ENCODE measurements at regions not wholly inside any gene's neighbourhood (a gene's known extent, or its start where the extent isn't known, plus 50 kb on each side); places are given as distances from the start of the nearest gene placed in this dataset.
"Not testable (repeated sequence)": the region's sequence is repeated elsewhere in the genome, so short reads cannot be mapped to it uniquely, and the experiment has no call there.

DNA sequence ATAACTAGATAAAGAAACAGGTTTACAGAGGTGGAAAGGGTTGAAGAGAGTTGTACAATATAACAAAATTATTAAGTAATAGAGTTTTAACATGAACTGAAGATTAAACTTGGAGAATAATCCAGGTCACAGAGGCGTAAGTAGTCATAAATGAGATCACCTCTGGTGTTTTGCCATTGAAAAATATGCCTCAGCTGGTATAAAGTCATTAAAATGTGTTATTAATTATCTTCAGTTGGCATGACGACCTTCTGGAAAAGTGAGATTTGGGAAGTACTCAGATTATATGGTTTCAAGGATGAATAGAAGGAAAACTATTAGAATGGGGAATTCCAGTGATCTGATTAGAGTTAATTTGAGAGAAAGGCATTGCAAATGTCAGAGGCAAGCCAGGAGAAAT is 237.5 kb upstream of the ANXA10 start:
- DNase-seq, result no peak

DNA sequence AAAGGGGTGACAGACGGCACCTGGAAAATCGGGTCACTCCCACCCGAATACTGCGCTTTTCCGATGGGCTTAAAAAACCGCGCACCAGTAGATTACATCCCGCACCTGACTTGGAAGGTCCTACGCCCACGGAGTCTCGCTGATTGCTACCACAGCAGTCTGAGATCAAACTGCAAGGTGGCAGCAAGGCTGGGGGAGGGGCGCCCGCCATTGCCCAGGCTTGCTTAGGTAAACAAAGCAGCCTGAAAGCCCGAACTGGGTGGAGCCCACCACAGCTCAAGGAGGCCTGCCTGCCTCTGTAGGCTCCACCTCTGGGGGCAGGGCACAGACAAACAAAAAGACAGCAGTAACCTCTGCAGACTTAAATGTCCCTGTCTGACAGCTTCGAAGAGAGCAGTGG is 234.2 kb upstream of the ANXA10 start:
- DNase-seq, result not testable (repeated sequence)

DNA sequence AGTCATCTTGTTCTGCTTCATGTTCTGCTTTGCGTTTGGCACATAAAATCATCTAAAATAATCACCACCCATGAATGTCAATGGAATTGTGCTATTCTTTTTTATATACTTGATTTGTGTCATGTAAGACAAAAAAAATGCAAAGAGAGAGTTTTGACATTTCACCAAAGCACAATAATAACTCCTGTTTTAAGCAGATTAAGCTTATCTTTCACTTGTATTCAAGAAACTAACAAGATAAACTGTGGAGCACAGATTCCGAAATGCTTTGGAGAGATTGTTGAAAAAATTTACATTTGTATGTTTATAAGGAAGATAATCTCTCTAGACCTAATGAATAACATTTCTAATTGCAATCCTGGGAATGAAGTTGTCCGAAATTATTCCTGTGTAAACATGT is 225.1 kb upstream of the ANXA10 start:
- DNase-seq, result no peak

DNA sequence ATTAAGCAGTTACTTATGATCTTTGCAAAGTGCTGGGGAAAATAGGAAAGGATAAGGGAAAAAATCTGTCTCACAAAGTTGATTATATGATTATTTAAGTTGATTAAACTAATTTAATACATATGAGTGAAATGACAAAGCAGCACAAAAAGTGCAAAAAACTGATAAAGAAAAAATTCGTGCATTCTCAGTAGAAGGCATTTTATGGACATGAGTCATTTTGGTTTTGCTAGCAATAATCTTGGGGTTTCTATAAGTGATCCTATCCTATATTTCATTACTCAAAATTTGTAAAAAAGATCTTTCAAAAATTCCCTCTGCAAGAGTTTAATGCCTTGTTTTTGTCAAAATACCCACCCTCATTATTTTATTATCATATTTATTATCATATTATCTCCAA is 224.2 kb upstream of the ANXA10 start:
- no peak for DNase-seq

DNA sequence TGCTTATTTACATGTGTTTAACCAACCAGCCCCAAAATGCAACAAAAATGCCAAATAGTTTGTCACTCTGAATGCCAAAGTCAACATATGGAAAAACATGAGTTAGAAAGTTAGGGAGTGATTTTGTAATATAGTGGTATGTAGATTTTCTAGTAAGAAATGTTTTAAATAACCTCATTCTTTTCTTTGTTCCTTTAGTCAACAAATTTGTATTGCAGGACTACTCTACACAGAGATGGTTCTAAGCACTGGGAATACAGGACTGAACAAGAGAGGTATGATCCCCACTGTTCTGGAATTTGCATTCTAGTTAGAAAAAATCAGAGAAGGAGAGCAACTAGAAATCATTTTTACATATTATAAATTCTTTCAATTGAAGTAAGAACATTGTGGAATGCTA is 218.8 kb upstream of the ANXA10 start:
- no peak for DNase-seq

DNA sequence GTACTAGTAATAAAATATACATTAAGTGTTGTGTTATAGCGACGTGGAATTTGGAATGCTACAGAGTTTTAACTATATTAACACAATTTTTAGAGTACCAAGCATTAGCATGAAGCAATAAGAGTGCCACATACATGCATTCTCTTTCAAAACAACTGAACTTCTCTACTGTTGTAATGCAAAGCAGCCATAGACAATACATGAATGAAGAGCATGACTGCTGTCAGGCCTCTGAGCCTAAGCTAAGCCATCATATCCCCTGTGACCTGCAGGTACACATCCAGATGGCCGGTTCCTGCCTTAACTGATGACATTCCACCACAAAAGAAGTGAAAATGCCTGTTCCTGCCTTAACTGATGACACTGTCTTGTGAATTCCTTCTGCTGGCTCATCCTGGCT is 216.2 kb upstream of the ANXA10 start:
- not testable (repeated sequence) for DNase-seq

DNA sequence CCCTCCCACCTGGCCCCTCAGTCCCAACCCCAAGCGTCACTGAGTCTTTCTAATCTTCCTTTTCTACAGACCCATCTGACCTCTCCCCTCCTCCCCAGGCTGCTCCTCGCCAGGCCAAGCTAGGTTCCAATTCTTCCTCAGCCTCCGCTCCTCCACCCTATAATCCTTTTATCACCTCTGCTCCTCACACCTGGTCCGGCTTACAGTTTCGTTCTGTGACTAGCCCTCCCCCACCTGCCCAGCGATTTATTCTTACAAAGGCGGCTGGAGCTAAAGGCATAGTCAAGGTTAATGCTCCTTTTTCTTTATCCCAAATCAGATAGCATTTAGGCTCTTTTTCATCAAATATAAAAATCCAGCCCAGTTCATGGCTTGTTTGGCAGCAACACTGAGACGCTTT is 214.5 kb upstream of the ANXA10 start:
- not testable (repeated sequence) for DNase-seq

DNA sequence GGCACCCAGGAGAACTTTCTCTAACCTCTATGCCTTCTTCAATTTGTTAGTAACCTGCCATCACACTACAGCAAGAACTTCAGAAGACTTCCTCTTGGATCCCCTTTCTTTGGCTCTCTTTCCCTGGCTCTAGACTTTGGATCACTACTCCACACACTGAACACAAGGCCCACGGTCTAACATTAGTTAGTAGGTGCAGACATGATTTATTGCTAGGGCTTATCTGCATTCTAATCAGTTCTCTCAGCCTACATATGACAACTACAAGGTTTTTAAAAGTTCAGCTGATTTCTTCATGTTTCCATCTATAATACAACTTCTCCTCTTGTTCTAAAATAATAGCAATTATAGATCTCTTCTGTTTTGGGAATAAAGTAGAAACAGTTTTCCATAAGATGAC is 209.1 kb upstream of the ANXA10 start:
- DNase-seq, result no peak

DNA sequence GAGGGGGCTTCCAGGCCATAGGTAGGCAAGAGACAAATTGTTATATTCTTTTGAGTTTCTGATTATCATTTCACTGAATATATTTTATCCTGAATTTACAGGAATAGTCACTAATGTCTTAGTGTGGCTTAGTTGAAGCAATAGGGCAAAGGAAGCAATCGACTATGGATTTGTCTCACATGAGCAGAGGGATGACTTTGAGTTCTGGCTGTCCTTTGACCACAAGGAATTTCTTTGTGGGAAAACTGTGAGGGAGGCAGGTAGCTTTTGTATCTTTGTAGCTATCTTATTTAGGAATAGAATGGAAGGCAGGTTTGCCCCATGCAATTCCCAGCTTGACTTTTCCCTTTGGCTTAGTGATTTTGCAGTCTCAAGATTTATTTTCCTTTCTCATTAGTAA is 207.3 kb upstream of the ANXA10 start:
- no peak for DNase-seq

DNA sequence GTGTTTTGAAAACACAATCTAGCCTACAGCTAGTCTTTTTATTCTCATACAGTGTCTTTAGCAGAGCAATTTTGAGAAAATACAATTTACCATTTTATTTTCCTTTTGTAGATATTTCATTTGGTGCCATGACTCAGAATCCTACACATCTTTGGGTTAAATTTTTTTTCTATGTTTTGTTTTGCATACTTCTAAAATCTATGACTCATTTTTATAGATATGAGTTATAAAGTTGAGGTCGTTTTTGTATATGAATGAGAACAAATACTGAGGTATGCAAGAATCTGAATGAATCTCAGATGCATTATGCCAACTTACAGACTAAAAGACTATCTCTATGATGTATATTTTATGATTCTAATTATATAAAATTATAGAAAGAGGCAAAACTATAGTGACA is 206.5 kb upstream of the ANXA10 start:
- DNase-seq, result no peak

DNA sequence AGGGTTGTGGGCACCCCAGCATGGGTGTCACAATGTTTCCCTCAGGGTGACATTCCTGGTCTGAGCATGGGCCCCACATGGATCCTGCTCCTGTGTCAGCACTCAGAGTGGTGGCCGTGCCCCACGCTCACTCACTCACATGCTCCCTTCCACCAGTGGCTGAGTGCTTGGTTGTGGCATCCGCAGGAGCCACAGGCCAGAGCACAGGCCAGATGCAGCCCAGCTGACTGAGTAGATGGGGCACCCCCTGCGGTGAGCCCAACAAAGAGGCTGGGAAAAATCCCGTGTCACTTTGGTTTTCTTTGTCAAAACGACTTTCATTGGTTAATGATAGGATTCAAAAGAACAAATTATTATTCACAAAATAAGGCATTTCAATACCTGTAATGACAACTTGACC is 204.6 kb upstream of the ANXA10 start:
- no peak for DNase-seq

DNA sequence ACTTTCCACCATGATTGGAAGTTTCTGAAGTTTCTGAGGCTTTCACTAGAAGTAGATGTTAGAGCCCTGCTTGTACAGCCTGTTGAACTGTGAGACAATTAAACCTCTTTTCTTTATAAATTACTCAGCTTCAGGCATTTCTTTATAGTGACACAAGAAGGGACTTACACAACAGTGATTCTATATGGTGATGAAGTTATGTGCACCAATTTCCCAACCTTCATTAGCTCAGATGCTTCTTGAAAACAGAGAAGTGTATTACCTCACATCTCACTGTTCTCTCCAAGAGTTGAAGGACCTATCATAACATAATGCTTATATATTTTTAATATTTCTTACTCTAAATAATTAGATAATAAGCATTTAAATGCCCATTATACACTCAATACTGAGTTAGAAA is 202.1 kb upstream of the ANXA10 start:
- no peak for DNase-seq

DNA sequence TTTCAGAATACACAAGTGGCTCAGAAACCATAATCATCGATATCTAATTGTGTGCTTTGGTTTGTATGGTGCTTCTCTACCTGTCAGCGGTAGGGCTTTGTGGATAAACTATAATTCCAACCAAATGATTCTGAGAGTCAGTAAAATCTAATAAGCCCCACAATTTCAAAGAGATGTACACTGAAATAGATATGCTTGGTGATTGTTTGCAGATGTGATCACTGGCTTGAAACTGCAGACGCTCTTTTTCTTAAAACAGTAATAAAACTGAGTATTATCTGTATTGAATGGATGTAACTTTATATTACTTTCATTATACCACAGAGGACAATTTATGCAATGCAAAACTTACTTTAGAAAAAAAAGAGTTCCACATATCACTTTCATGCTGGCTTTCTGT is 198.8 kb upstream of the ANXA10 start:
- no peak for DNase-seq

DNA sequence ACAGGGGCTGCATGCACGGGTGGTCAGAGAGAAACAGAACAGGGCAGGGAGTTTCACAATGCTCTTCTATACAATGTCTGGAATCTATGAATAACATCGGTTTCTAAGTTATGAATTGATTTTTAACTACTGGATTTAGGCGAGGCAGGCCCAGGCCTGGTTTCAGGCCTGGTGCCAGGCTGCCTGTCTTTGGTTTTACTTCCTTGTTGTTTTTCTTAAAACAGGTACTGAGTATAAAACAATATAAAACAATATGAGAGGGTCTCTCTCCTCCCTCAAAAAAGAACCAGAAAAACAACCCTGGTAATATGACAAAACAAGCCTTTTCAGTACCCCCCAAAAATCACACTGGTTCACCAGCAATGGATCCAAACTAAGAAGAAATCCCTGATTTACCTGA is 196.1 kb upstream of the ANXA10 start:
- DNase-seq, result not testable (repeated sequence)

DNA sequence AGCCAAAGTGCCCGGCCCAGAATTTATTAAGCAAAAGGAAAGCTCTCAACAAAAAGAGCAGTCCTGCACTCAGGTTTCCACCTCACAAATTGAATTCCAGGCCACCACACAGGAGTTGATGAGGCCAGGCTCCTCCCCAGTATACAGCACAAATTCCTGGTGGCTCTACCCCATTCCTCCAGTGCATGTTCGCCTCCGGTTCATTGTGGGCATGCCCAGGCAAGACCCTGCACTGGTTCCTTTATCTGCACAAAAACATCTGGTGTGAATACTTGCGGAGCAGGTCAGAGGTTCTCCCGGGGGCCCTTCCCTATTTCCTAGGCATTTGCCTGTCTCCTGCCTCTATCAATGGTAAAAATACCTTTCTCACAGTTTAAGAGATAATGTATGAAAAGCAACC is 195.2 kb upstream of the ANXA10 start:
- DNase-seq, result no peak

DNA sequence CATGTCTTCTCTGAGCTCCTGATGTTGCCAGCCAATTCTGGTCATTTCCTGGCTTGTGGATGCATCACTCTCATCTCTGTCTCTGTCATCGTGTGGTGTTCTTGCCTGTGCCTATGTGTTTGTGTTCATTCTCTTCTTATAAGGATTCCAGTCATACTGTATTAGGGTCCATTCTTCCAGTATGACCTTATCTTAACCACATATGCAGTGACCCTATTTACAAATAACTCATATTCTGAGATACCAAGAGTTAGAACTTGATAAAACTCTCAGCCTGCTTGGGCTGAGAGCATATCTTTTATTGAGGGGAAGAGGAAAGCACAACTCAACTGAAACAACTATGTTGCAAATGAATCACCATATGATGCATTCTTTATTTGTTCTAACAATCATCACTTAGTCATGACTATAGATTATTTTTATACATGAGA is 189.0 kb upstream of the ANXA10 start:
- no peak for DNase-seq

DNA sequence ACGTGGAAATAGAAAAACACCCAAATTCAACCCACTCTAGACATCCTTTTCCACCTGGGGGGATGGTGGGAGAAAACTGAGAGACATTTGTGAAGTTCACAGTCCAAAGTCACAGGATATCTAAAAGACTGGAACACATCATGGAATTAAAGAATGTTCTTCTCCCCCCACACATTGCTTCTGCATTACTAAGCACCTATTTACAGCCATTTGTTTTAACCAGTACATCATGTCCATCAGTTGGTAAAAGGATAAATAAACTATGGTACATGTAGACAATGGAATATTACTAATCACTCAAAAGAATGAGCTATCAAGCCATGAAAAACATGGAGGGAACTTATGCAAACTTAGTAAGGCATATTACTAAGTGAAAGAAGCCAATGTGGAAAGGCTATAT is 185.5 kb upstream of the ANXA10 start:
- no peak for DNase-seq

DNA sequence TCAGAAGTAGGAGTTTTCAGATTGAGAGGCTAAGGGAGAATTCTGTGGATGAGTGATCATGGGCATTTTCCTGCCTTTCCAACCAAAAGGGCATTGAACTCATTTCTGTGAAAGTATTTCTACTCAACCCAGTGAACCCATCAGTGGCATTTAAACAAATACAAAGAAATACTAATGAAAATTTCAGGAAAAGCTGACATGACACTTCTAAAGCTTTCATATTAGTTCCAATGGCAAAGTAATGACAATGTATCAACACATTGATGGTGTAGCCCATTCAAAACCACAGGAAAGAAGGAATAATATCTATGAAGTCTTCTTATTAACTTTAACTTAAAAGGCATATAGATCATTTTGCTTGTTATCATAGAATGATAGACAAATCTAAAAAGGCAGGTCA is 183.5 kb upstream of the ANXA10 start:
- no peak for DNase-seq

DNA sequence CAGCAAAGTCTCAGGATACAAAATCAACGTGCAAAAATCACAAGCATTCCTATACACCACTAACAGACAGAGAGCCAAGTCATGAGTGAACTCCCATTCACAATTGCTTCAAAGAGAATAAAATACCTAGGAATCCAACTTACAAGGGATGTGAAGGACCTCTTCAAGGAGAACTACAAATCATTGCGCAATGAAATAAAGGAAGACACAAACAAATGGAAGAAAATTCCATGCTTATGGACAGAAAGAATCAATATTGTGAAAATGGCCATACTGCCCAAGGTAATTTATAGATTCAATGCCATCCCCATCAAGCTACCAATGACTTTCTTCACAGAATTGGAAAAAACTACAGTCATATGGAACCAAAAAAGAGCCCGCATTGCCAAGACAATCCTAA is 179.8 kb upstream of the ANXA10 start:
- not testable (repeated sequence) for DNase-seq

DNA sequence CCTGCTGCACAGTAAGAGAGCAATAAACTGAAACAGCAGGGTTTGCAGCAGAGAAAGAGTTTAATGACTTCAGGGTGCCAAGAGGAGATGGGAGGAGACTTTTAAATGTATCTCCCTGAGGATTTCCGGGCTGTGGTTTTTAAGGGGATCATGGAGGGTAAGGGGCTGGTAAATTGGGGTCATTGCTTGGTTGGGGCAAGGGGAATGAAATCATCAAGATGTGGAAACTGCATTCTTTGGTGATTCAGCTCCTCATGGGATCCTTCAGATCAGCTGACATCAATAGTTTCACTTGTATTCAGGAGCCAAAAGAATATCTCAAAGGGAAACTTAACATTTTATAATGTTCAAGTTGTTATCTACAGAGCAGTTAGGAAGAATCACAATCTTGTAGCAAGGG is 174.3 kb upstream of the ANXA10 start:
- DNase-seq, result no peak

DNA sequence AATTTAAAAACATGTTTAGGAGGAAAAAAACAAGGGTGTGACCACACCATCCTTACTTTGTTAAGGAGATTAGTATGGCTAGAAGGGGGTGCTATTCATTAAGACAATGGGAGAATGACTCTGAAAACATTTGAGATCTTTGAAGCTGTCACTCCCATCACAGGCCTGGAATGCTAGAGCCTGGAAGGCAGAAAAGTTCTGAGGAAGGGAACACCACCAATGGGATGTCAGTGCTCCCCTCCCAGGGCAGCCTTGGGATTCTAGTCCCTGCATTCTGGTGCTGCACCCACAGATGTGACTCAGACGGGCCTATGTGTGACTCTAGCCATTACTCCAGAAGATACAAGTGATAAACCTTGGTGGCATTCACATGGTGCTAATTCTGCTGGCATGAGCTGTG is 162.2 kb upstream of the ANXA10 start:
- no peak for DNase-seq

DNA sequence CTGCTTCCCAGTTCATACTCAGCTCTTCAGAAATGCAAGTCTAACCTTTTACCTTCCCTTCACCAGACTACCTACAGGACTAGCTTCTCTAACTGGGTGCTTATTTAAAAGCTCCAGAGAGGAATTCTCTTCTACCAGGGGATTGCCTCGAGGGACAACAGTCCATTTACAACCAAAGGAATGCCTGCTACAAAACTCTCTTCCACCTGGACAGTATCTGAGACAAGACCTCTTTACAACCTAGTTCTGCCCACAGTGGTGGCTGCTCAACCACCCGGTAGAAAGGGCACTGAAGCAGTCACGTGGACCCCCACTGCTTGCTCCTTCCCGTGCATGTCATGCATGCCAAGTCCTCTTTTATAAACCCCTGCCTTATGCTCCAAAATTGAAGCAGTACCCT is 158.1 kb upstream of the ANXA10 start:
- DNase-seq, result no peak

DNA sequence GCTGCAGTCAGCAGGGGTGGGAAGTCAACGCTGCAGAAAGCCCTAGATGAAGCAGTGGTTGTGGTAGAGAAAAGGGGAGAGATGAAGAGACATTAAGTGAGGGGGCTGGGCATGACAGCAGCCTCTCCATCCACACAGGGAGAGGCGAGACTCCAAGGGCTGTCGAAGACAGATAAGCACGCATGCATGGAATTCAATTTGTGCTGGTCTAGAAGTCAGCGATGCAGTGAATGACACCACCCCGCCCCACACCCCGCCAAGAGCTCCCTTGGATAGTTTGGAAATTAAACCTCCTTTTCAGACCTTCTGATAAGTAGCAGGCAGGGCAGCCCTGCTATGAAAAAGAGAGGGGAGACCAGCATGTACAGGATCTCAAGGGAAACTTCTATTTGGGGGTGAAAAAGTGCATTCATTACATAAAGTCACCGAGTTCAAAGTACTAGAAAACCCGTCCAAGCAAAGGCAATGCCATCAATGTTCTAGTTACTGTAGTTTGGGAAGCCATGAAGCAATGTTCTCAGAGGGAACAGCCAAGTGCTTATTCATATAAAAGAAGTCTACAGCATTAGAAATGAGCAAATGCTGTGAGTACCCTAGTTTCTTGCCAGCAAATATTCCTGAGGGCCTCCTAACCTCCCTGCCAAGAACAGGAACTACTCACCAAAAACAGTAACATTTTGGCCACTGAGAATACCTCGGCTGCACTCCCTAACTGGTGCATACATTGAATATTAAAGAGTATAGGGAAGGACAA is 152.3 kb upstream of the ANXA10 start:
- no peak for DNase-seq

DNA sequence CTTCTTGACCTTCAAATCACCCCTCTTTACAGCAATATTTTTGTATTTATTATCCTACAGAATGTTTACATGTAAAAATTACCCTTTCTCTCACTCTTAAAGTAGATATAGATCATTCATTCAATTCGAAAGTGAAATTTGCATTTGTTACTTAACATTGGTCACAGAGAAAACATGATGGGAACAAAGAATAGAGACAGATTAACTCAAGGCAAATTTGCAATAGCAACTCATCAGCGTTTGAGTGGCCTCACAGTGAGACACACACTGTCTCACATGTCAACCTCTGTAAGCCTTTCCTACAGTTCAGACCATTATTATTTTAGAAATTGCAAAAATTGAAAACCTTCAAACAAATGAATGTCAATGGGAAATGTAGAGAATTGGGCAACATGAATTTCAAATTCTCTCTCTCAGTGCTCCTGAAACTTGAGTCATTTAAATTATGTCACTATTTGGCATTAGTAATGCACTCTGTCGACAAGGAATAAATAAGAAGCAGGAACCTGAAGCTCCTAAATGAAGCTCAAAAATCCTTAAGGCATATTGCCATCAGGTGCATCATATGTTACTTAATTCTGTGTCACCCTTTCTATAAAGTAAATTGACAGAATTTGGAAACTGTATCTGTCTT is 148.3 kb upstream of the ANXA10 start:
- no peak for DNase-seq

DNA sequence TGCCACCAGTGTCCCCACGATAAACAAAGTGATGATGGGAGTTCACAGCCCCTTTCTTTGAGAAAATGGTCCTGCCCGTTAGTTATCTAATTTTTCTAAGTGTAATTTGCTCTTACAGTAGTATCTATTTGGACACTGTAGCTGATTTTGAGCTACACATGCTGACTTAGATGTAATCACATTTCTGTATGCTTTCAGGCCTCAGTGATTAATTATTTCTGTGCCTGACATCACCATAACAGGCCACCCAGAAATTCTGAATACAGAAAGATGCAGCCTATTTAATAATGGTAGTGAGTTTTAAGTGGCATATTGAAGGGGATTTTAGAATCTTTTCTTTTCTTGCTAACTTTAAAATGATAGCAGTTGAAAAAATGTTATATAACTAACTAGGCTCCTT is 147.6 kb upstream of the ANXA10 start:
- DNase-seq, result no peak

Data from stimulated activated CD4-positive, alpha-beta T cell treated with anti-CD3 and anti-CD28 coated beads, Interleukin-4, amount 100 ng/mL, for 4 hours (primary cell).